HG03175 (cell line): ENCODE measurements at regions not wholly inside any gene's neighbourhood (a gene's known extent, or its start where the extent isn't known, plus 50 kb on each side); places are given as distances from the start of the nearest gene placed in this dataset.
"Not testable (repeated sequence)": the region's sequence is repeated elsewhere in the genome, so short reads cannot be mapped to it uniquely, and the experiment has no call there.

Experiments used
- ATAC-seq: cut with Tn5 transposase; IDR thresholded peaks from one replicate; pipeline ENCODE4 v1.9.1; 2021; ENCODE audit warnings: mild to moderate bottlenecking, moderate library complexity; ENCODE audit not compliant: unreplicated experiment

- ATAC-seq = no peak
These were observed 316.5 kb downstream of the MEX3B start for GRCh38 chr15:81729340-81729739.

- ATAC-seq = no peak
These were observed 317.1 kb downstream of the MEX3B start for GRCh38 chr15:81728726-81729125.

GRCh38 chr15:81725590-81725989 lies 320.2 kb downstream of the MEX3B start:
- ATAC-seq = no peak

- ATAC-seq = no peak
These were observed 321.3 kb downstream of the MEX3B start for GRCh38 chr15:81724536-81724935.

GRCh38 chr15:81723701-81724100 lies 322.1 kb downstream of the MEX3B start:
- ATAC-seq = no peak

- no peak for ATAC-seq
These were observed 322.6 kb downstream of the MEX3B start for GRCh38 chr15:81723113-81723651.

GRCh38 chr15:81716468-81716867 lies 329.4 kb downstream of the MEX3B start:
- ATAC-seq = not testable (repeated sequence)

- no peak for ATAC-seq
These were observed 335.5 kb downstream of the MEX3B start for GRCh38 chr15:81710328-81710727.

- not testable (repeated sequence) for ATAC-seq
These were observed 332.9 kb upstream of the TMC3 start for GRCh38 chr15:81706816-81707346.

GRCh38 chr15:81705727-81706126 lies 331.7 kb upstream of the TMC3 start:
- not testable (repeated sequence) for ATAC-seq

- ATAC-seq = no peak
These were observed 312.0 kb upstream of the TMC3 start for GRCh38 chr15:81686021-81686420.

- no peak for ATAC-seq
These were observed 311.2 kb upstream of the TMC3 start for GRCh38 chr15:81685237-81685636.

- ATAC-seq = no peak
These were observed 306.8 kb upstream of the TMC3 start for GRCh38 chr15:81680829-81681228.

- ATAC-seq = no peak
These were observed 292.8 kb upstream of the TMC3 start for GRCh38 chr15:81666839-81667238.

GRCh38 chr15:81660976-81661375 lies 287.0 kb upstream of the TMC3 start:
- ATAC-seq = no peak

- ATAC-seq = no peak
These were observed 279.2 kb upstream of the TMC3 start for GRCh38 chr15:81653259-81653658.

- no peak for ATAC-seq
These were observed 271.5 kb upstream of the TMC3 start for GRCh38 chr15:81645470-81645869.

GRCh38 chr15:81643771-81644170 lies 269.8 kb upstream of the TMC3 start:
- ATAC-seq = no peak

- ATAC-seq = no peak
These were observed 268.5 kb upstream of the TMC3 start for GRCh38 chr15:81642451-81642990.

- ATAC-seq = not testable (repeated sequence)
These were observed 262.1 kb upstream of the TMC3 start for GRCh38 chr15:81636064-81636463.

GRCh38 chr15:81633889-81634288 lies 259.9 kb upstream of the TMC3 start:
- no peak for ATAC-seq

- ATAC-seq = no peak
These were observed 251.9 kb upstream of the TMC3 start for GRCh38 chr15:81625896-81626295.

- ATAC-seq = no peak
These were observed 245.0 kb upstream of the TMC3 start for GRCh38 chr15:81619002-81619401.
